ENCODE measurements at regions not wholly inside any gene's neighbourhood (a gene's known extent, or its start where the extent isn't known, plus 50 kb on each side); places are given as distances from the start of the nearest gene placed in this dataset.

DNA sequence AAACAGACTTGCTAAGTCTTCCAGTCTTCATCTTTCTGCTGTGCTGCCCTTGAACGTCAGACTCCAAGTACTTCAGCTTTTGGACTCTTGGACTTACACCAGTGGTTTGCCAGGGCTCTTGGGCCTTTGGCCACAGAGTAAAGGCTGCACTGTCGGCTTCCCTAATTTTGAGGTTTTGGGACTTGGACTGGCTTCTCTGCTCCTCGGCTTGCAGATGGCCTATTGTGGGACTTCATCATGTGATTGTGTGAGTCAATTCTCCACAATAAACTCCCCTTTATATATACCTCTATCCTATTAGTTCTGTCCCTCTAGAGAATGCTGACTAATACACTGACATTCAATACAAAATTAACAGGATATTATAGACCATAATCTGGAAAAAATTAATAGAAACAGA lies 628.1 kb downstream of the PLPP3 start:
- H3F3A ChIP-seq (ENCODE audit: insufficient read depth, low read depth): no peaks in the 10 kb centered on the region
- H3K9me3 ChIP-seq (ENCODE audit: insufficient read depth, low read depth): no peaks in the 10 kb centered on the region
- H4K20me1 ChIP-seq (ENCODE audit: insufficient read depth): no peaks in the 10 kb centered on the region
- intact Hi-C loops (cut with micrococcal nuclease; ENCODE audit: unreplicated experiment): no loop called here
- no peak overlapping the region for H3K4me2 ChIP-seq
- H3K4me3 ChIP-seq: no peak overlapping the region
- ChIA-PET POLR2A (ENCODE audit: unreplicated experiment) (no interaction called here), CTCF (no interaction called here)
- H2AFZ ChIP-seq: no peak overlapping the region
- no peaks in the 10 kb centered on the region for H3K27me3 ChIP-seq (ENCODE audit: insufficient read depth, low read depth)
- BruUV-seq (replicated peaks): no TSS peak
- H3K36me3 ChIP-seq (ENCODE audit: low read depth): no peaks in the 10 kb centered on the region
- no peaks in the 10 kb centered on the region for H3K9me2 ChIP-seq (ENCODE audit: insufficient read depth)
- no peak for DNase-seq
- TF ChIP-seq, protein P1, sequence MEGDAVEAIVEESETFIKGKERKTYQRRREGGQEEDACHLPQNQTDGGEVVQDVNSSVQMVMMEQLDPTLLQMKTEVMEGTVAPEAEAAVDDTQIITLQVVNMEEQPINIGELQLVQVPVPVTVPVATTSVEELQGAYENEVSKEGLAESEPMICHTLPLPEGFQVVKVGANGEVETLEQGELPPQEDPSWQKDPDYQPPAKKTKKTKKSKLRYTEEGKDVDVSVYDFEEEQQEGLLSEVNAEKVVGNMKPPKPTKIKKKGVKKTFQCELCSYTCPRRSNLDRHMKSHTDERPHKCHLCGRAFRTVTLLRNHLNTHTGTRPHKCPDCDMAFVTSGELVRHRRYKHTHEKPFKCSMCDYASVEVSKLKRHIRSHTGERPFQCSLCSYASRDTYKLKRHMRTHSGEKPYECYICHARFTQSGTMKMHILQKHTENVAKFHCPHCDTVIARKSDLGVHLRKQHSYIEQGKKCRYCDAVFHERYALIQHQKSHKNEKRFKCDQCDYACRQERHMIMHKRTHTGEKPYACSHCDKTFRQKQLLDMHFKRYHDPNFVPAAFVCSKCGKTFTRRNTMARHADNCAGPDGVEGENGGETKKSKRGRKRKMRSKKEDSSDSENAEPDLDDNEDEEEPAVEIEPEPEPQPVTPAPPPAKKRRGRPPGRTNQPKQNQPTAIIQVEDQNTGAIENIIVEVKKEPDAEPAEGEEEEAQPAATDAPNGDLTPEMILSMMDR (conservative IDR thresholded peaks at IDR 0.05): no peak
- no peak for TF ChIP-seq EZH2 (IDR thresholded peaks at IDR 0.05; ENCODE audit: low read depth)
- no peak overlapping the region for H3K27ac ChIP-seq
- no peaks in the 10 kb centered on the region for H3K79me2 ChIP-seq (ENCODE audit: low read depth)
- no peaks in the 10 kb centered on the region for H3K4me1 ChIP-seq (replicated peaks; ENCODE audit: insufficient read depth)

GRCh38 chr1:55947446-55947845 lies 631.9 kb downstream of the PLPP3 start:
- no peak overlapping the region for H3K27ac ChIP-seq
- H3K79me2 ChIP-seq (ENCODE audit: low read depth): no peaks in the 10 kb centered on the region
- H3K9me2 ChIP-seq (ENCODE audit: insufficient read depth): no peaks in the 10 kb centered on the region
- H3F3A ChIP-seq (ENCODE audit: insufficient read depth, low read depth): no peaks in the 10 kb centered on the region
- H3K4me2 ChIP-seq: no peak overlapping the region
- no TSS peak for BruUV-seq (replicated peaks)
- ChIA-PET POLR2A (ENCODE audit: unreplicated experiment) (no interaction called here), CTCF (no interaction called here)
- no peaks in the 10 kb centered on the region for H3K4me1 ChIP-seq (replicated peaks; ENCODE audit: insufficient read depth)
- intact Hi-C loops (cut with micrococcal nuclease; ENCODE audit: unreplicated experiment): no loop called here
- no peaks in the 10 kb centered on the region for H3K36me3 ChIP-seq (ENCODE audit: low read depth)
- TF ChIP-seq EZH2 (IDR thresholded peaks at IDR 0.05; ENCODE audit: low read depth): no peak
- TF ChIP-seq, protein P1 (conservative IDR thresholded peaks at IDR 0.05): no peak
- no peak overlapping the region for H2AFZ ChIP-seq
- DNase-seq: no peak
- no peaks in the 10 kb centered on the region for H3K9me3 ChIP-seq (ENCODE audit: insufficient read depth, low read depth)
- H4K20me1 ChIP-seq (ENCODE audit: insufficient read depth): no peaks in the 10 kb centered on the region
- no peaks in the 10 kb centered on the region for H3K27me3 ChIP-seq (ENCODE audit: insufficient read depth, low read depth)
- H3K4me3 ChIP-seq: no peak overlapping the region

GRCh38 chr1:55943721-55944435 lies 635.5 kb downstream of the PLPP3 start:
- no peaks in the 10 kb centered on the region for H3K4me1 ChIP-seq (replicated peaks; ENCODE audit: insufficient read depth)
- no peaks in the 10 kb centered on the region for H3K79me2 ChIP-seq (ENCODE audit: low read depth)
- no peaks in the 10 kb centered on the region for H3K9me3 ChIP-seq (ENCODE audit: insufficient read depth, low read depth)
- H3K9me2 ChIP-seq (ENCODE audit: insufficient read depth): no peaks in the 10 kb centered on the region
- POLR2A ChIA-PET (ENCODE audit: unreplicated experiment): no interaction called here
- H3K36me3 ChIP-seq (ENCODE audit: low read depth): no peaks in the 10 kb centered on the region
- H3K4me2 ChIP-seq: no peak overlapping the region
- no peak for DNase-seq
- H2AFZ ChIP-seq: no peak overlapping the region
- no peaks in the 10 kb centered on the region for H4K20me1 ChIP-seq (ENCODE audit: insufficient read depth)
- BruUV-seq (replicated peaks): no TSS peak
- no peak overlapping the region for H3K27ac ChIP-seq
- intact Hi-C loops (cut with micrococcal nuclease; ENCODE audit: unreplicated experiment): no loop called here
- CTCF ChIA-PET: no interaction called here
- TF ChIP-seq, protein P1 (conservative IDR thresholded peaks at IDR 0.05): no peak
- TF ChIP-seq EZH2 (IDR thresholded peaks at IDR 0.05; ENCODE audit: low read depth): no peak
- no peak overlapping the region for H3K4me3 ChIP-seq
- no peaks in the 10 kb centered on the region for H3K27me3 ChIP-seq (ENCODE audit: insufficient read depth, low read depth)
- no peaks in the 10 kb centered on the region for H3F3A ChIP-seq (ENCODE audit: insufficient read depth, low read depth)
